ENCODE measurements at regions not wholly inside any gene's neighbourhood (a gene's known extent, or its start where the extent isn't known, plus 50 kb on each side); places are given as distances from the start of the nearest gene placed in this dataset.
A peak's percentile ranks its signal among the peaks of the same experiment; 100 is the strongest.

DNA sequence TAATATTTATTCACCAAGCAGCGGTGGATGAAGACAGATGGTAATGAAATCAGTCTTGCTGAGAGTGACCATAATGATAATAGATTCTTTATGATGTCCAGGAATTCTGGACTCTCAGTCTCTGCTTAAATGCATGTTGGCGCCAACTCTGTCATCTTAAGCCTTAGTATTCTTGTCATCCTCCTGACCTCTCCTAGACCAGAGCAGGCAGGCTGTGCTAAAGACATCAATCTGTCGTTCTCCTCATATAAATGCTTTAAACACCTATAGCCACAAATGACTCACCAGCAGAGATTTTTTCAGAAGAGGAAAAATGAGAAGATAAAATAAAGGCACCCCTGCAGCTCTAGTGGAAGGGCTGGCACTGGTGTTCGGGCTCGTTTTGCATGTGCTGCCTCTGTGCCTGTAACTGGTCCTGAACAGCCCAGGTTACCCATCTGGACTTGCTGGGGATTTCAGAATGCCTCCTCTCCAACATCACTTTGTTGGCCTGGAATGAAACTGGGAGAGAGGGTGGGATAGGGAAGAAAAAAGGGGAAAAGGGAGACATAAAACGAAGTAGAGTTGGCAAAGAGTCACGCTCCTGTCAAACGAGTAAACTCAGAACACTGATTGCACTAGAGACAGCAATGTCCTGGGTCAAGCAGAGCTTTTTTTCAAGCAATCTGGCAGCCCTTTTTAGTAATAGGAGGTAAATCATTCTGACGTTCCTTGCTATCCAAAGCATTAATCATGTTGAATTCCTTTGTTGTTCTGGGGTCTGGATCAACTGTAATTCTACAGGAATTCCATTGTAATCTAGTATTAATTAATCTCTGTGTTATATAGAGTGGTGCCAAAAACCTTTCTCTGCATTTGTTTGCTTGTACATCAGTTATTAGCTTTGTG, 195.5 kb upstream of the CLINT1 start:
- FAIRE-seq (peak; percentile 78), DNase-seq (ENCODE audit: low read depth, low spot score) (no peak)
- dilution Hi-C loops (cut with MboI; ENCODE audit: extremely low pct_ligation_motif_present, low sequenced_read_pairs) = no loop called here
- peaks cover 57% of the 10 kb centered on the region for H3K4me1 ChIP-seq (ENCODE audit: control insufficient read depth, extremely low read depth, insufficient read depth, low read length)
- no peak for TF ChIP-seq EZH2 (IDR thresholded peaks at IDR 0.05; ENCODE audit: low read length)
- no peaks in the 10 kb centered on the region for H4K20me1 ChIP-seq (ENCODE audit: control insufficient read depth, extremely low read depth, insufficient read depth, low read length)
- no peak overlapping the region for H3K9ac ChIP-seq (ENCODE audit: control insufficient read depth, extremely low read depth, insufficient read depth, low read length)
- H2AFZ ChIP-seq (ENCODE audit: control insufficient read depth, low read length) = no peak overlapping the region
- H3K79me2 ChIP-seq (ENCODE audit: control insufficient read depth, insufficient read depth, low read length) = no peaks in the 10 kb centered on the region
- peak overlapping the region; percentile 60 for H3K4me2 ChIP-seq (ENCODE audit: control insufficient read depth, extremely low read depth, insufficient read depth, low read depth, low read length)
- no peaks in the 10 kb centered on the region for H3K9me3 ChIP-seq (ENCODE audit: control insufficient read depth, low read depth, low read length)
- H3K9me1 ChIP-seq (ENCODE audit: control insufficient read depth, extremely low read depth, insufficient read depth, low read length) = no peaks in the 10 kb centered on the region
- H3K4me3 ChIP-seq (ENCODE audit: control insufficient read depth in 2 of 3, extremely low read depth in 1 of 3, insufficient read depth in 2 of 3, low read depth in 1 of 3, low read length in 3 of 3) = peak overlapping the region in 1 of 3 experiments; percentile 28
- no peaks in the 10 kb centered on the region for H3K27me3 ChIP-seq (ENCODE audit: control insufficient read depth, extremely low read depth, insufficient read depth, low read length)
- no peaks in the 10 kb centered on the region for H3K36me3 ChIP-seq (ENCODE audit: control insufficient read depth in 2 of 2, extremely low read depth in 1 of 2, insufficient read depth in 2 of 2, low read length in 2 of 2)
- H3K27ac ChIP-seq (ENCODE audit: control insufficient read depth, insufficient read depth, low read length) = peak overlapping the region; percentile 52

DNA sequence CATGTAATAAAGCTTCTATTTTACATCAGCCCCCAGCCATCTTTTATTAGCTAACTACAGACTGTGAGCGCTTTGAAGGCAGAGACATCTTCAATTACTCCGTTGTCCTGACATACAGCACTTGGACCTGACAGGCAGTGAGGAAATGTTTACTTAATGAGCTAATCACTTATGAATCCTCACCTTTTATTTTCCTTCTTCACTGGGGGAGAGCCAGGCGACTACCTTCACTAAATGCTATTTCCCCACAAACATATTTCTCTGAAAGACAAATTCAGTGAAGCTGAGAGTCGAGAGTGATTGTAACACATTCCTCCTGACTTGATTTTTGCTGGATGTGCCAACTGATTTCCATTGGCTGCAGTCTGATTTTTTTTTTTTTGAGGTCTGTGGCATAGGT, 192.1 kb upstream of the CLINT1 start:
- no peaks in the 10 kb centered on the region for H3K27me3 ChIP-seq (ENCODE audit: control insufficient read depth, extremely low read depth, insufficient read depth, low read length)
- H3K79me2 ChIP-seq (ENCODE audit: control insufficient read depth, insufficient read depth, low read length) = no peaks in the 10 kb centered on the region
- H4K20me1 ChIP-seq (ENCODE audit: control insufficient read depth, extremely low read depth, insufficient read depth, low read length) = no peaks in the 10 kb centered on the region
- H3K9me3 ChIP-seq (ENCODE audit: control insufficient read depth, low read depth, low read length) = no peaks in the 10 kb centered on the region
- TF ChIP-seq, protein P1, sequence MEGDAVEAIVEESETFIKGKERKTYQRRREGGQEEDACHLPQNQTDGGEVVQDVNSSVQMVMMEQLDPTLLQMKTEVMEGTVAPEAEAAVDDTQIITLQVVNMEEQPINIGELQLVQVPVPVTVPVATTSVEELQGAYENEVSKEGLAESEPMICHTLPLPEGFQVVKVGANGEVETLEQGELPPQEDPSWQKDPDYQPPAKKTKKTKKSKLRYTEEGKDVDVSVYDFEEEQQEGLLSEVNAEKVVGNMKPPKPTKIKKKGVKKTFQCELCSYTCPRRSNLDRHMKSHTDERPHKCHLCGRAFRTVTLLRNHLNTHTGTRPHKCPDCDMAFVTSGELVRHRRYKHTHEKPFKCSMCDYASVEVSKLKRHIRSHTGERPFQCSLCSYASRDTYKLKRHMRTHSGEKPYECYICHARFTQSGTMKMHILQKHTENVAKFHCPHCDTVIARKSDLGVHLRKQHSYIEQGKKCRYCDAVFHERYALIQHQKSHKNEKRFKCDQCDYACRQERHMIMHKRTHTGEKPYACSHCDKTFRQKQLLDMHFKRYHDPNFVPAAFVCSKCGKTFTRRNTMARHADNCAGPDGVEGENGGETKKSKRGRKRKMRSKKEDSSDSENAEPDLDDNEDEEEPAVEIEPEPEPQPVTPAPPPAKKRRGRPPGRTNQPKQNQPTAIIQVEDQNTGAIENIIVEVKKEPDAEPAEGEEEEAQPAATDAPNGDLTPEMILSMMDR (optimal IDR thresholded peaks at IDR 0.05 in 1 of 3, IDR thresholded peaks at IDR 0.05 in 1 of 3, conservative IDR thresholded peaks at IDR 0.05 in 1 of 3; ENCODE audit: extremely low read depth in 1 of 3, insufficient read depth in 2 of 3, low read length in 3 of 3) = no peak
- no peak for TF ChIP-seq EZH2 (IDR thresholded peaks at IDR 0.05; ENCODE audit: low read length)
- no peaks in the 10 kb centered on the region for H3K9me1 ChIP-seq (ENCODE audit: control insufficient read depth, extremely low read depth, insufficient read depth, low read length)
- peaks cover 30% of the 10 kb centered on the region for H3K4me1 ChIP-seq (ENCODE audit: control insufficient read depth, extremely low read depth, insufficient read depth, low read length)
- peak; percentile 75 for FAIRE-seq
- no peak overlapping the region for H3K9ac ChIP-seq (ENCODE audit: control insufficient read depth, extremely low read depth, insufficient read depth, low read length)
- no peak overlapping the region for H3K4me3 ChIP-seq (ENCODE audit: control insufficient read depth in 2 of 3, extremely low read depth in 1 of 3, insufficient read depth in 2 of 3, low read depth in 1 of 3, low read length in 3 of 3)
- H3K4me2 ChIP-seq (ENCODE audit: control insufficient read depth, extremely low read depth, insufficient read depth, low read depth, low read length) = peak overlapping the region; percentile 27
- DNase-seq (ENCODE audit: low read depth, low spot score) = no peak
- H2AFZ ChIP-seq (ENCODE audit: control insufficient read depth, low read length) = no peak overlapping the region
- dilution Hi-C loops (cut with MboI; ENCODE audit: extremely low pct_ligation_motif_present, low sequenced_read_pairs) = no loop called here
- H3K36me3 ChIP-seq (ENCODE audit: control insufficient read depth in 2 of 2, extremely low read depth in 1 of 2, insufficient read depth in 2 of 2, low read length in 2 of 2) = no peaks in the 10 kb centered on the region
- H3K27ac ChIP-seq (ENCODE audit: control insufficient read depth, insufficient read depth, low read length) = no peak overlapping the region

Measured in keratinocyte (primary cell).